Activated CD8-positive, alpha-beta memory T cell treated with anti-CD3 and anti-CD28 coated beads for 1 hour (primary cell): ENCODE measurements at regions not wholly inside any gene's neighbourhood (a gene's known extent, or its start where the extent isn't known, plus 50 kb on each side); places are given as distances from the start of the nearest gene placed in this dataset.

Experiments used
- DNase-seq, 2 donors: peaks; one replicate each; pipeline ENCODE4 v3.0.0-alpha.2; 2020; ENCODE audit warnings: low read depth in 1 of 2; ENCODE audit errors: extremely low read depth in 1 of 2

- no peak for DNase-seq
These were observed 396.6 kb upstream of the DYNLRB2 start for GRCh38 chr16:80144191-80144590.

- DNase-seq = no peak
These were observed 397.9 kb upstream of the DYNLRB2 start for GRCh38 chr16:80142940-80143339.

DNA sequence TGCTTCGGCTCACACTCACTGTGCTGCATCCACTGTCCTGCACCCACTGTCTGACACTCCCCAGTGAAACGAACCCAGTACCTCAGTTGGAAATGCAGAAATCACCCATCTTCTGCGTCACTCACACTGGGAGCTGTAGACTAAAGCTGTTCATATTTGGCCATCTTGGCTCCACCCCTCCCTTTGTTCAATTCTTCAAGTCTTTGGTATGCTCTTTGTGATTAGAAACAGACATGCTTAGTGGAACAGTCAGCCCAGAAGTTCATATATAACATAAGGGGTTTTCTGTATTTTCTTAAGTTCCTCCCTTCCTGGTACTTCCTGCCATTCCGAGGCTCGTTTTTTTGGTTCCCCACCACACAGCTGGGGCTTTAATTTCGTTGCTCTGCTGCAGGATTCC is 398.5 kb upstream of the DYNLRB2 start:
- no peak for DNase-seq

DNA sequence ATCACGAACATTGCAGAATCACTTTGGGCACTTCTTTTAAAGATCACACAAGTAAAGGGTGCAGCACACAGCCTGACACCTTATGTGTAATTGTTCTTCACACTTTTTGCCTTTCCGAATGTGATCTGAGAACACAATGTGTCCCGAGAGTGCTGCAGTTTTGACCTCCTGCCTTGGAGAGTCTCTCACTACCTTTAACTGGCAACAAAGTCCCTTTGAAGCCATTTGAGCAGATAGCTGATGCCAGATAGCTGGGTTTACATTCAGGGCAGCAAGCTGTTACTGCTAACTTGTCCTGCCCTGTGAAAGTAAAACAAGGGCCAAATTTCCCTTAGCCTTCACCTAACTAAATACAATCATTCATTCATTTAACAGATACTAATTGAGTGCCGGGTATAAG is 411.0 kb upstream of the DYNLRB2 start:
- DNase-seq = no peak

DNA sequence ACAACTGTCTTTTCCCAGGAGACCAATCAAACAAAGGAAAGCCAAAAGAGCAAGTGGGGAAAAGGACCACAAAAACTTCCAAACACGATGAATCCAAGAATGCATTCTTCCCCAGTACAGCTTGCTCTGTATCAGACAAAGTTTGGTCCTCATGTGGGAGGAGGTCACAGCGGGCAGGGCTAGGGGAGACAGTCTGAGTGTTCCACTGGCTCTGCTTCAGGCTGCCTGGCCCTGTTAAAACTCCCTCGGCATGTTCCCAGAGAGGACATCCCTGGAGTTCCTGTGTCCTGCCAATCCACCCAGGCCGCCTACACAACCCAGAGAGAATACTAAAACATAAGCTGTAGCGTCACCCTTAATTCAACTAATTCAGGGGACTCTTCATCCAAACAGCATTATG is 415.1 kb upstream of the DYNLRB2 start:
- no peak for DNase-seq

DNA sequence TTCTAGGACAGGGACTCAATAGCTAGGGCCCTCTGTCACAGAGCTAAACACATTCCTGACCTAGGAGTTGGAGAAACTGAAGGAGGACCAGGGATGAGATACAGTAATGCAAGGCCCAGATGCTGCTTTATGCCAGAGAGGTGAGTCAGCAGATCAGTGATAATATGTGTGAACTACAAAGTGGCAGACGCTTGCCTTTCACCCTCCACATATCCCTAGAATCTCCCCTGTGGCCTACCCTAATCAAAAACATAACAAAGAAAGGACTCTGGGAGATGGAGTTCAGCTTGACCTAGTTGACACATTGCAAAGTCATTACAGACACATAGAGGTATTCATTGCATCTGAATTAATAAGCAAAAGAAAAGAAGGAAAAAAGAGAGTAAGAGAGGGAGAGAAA is 417.6 kb upstream of the DYNLRB2 start:
- no peak for DNase-seq

DNA sequence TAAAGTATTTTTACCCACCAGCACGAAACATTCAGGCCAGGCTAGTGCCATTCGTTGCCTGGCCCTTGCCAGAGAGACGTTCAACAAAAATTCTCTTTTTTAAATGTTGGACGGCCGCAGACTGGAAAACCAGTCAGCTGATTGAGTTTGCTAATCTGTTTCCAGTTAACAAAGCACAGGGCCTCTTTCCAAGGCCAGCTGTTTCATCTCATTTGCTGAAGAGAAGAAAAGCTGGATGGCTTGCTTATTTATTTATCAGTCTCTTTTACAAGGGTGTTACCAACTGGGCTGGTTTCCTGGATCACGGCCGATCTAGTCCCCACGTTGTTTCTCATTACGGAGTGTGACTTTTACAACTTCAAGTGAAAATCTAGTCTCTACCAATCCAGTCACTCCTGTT is 418.7 kb upstream of the DYNLRB2 start:
- no peak for DNase-seq

DNA sequence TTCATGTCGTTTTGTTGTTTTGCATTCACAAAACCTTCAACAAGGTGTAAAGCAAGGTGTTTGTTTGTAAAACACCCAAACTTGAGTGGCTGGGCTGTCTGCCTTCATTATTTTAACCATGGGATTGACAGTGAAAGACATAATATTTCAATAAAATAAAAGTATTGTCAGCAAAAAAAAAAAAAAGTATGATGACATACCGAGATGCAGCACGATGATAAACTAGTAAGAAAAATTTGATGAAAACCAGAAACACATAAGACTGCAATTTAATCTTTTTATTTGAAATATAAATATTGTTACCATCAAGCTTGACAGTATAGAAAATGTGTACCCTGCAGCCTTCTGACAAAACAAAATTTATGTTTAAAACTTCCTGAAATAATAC is 419.3 kb upstream of the DYNLRB2 start:
- DNase-seq = no peak

- no peak for DNase-seq
These were observed 419.8 kb upstream of the DYNLRB2 start for GRCh38 chr16:80120899-80121521.

DNA sequence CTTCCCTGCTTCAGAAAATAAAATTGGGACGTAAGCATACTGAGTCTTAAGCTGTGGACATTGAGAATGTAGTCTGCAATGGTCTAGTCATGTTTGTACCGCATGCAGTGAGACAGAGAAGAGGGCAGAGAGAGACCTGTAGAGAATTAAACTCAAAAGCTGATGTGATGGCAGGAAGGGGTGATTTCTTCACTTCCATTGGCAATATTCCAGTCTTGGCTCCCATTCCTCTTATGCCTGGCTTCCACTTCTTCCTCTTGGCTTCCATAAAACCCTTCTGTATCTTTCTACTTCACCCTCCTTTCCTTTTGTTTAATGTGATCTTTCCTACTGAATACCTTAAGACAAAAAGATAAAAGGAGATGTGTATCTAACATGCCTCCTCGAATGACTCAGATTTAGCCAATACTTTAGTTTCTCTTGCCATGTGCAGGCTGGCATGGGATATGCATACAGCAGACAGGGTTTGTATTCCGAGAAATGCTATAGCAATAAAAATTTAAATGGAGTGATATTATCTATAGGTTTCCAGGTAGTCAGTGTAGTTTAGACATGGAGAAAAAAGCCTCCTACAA is 423.1 kb upstream of the DYNLRB2 start:
- no peak for DNase-seq

DNA sequence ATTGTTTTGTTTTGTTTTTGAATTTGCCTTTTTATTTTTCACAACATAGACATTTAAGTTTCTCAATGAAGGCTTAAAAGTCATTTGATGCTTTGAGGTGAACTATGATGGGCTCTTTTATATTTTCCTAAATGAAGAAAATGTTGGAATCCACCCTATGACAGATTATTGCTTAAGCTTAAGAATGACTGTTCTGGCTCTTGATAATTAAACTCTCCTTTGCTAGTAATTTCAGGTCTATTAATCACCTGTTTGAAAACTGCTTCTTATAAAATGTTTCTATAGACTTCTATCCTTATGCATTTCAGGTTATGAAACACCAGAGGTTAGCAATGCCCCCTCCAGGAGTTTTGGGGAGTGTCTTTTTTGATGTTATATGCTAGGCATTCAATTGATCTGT is 424.1 kb upstream of the DYNLRB2 start:
- DNase-seq = no peak

- DNase-seq = no peak
These were observed 426.1 kb upstream of the DYNLRB2 start for GRCh38 chr16:80114699-80115098.

DNA sequence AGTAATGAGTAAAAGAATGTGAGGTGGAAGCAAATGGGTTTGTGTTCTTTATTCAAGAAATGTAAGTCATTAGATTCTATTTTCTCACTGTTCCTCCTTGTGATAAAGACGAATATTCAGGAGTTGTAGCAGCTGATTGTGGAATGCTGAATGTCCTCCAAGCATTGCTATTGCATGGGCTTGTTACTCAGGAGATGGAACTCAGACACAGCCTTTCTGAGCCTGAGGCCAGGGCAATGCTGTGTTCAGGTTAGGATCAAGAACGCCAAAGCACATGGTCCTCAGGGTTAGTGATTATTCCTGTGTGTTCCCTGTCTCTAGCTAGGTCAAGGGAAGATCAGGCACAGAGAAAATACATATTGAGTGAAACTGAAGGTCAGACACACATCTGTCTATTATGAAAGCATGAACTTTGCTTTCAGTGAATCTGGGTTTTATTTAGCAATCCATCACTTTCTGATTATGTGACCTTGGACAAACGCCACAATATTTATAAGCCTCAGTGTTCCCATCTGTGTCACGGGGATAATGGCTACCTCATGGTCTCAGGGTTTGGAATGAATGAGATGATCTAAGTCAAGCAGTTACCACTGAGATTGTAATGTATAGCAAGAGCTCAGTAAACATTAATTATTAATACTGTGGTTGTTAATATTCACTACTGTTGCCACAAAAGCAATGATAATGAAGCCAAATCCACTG is 426.8 kb upstream of the DYNLRB2 start:
- no peak for DNase-seq

DNA sequence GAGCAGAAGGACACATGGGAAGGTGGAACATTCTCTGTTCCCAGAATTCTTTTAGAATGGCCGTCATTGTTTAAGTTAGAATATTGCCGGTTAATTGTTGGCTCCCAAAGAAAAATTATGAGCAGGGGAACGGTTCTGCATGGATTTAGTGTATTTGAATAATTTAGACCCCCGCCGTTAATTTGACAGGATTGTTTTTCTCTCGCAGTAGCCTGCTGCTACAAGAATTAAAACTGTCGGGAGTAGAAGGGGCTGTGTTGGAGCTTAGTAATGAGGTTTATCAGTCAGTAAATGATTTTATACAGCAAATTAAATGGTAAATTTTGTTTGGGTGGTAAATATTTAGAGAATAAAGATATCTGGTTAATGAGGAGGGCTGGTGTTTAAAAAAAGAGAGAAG is 431.2 kb upstream of the DYNLRB2 start:
- DNase-seq = no peak

GRCh38 chr16:80107900-80108299 is 432.9 kb upstream of the DYNLRB2 start:
- DNase-seq = no peak

DNA sequence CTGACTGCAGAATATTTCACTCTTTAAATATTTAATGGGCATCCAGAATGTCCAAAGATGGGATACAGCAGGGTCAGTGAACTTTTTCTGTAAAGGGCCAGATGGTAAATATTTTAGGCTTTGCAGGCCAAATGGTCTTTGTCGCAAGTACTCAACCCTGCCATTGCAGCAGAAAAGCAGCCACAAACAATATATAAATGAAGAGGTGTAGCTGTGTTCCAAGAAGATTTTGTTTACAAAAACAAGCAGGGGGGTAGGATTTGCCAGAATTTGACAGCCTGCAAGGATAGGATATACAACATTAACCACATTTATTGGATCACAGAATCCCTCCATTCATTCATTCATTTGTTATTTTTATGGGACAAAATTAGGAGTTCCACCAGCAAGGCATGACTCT is 435.0 kb upstream of the DYNLRB2 start:
- DNase-seq = no peak

GRCh38 chr16:80105160-80105559 is 435.6 kb upstream of the DYNLRB2 start:
- no peak for DNase-seq

DNA sequence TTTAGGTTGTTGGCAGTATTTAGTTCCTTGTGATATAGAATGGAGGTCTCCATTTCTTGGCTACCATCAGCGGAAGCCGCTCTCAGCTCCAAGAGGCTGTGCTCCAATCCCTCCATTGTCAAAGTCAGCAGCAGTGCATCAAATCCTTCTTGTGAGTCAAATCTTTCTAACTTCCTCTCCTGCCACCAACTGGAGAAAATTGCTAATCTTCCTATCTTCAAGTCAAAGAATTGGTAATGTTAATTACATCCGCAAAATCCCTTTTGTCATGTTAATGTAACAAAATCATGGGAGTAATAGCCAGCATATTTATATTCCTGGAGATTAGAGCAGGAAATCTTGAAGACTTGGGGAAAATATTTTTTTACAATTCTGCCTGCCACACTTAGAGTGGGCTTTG is 436.4 kb upstream of the DYNLRB2 start:
- no peak for DNase-seq

DNA sequence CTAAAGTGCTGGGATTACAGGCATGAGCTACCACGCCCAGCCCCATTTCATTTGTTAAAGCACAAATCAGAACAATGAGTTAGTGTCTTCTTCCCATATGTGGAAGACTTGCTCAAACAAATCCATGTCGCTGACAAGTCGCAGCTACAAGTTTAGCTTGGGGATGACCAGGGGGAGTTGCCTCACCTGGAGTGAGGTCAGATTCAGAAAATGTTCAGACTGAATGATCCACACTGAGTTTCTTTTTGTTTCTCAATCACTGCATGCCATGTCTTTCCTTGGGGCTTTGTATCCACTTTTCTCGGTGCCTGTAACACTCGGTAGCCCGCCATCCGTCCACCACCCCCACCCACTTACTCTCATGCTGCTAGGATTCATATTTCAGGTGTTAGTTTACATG is 437.3 kb upstream of the DYNLRB2 start:
- no peak for DNase-seq

DNA sequence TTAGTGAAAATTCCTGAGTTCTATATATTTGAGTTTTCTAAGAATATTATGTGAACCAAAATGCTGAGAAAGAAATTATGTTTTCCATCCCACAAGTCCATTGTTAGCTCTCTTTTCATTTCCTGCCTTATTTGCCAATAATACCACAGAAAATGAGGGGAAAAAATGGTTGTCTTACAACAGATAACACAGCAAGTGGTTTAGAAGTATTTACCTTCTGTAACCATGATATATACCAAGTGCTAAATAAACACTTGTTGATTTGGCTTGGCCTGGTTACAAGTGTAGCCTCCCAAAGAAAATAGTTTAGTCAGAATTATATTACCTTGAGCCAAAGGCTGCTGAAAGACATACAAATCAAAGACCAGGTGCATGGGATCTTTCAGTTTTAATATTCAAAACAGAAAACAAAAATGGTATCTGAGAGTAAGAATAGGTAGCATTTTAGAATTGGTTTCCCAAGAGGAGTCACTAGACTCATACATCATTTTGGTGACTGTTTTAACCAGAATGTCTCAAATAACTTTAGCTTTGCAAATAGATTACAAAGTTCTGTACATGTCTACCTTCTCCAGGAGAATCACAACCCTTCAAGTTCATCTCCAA is 439.8 kb upstream of the DYNLRB2 start:
- DNase-seq = no peak

DNA sequence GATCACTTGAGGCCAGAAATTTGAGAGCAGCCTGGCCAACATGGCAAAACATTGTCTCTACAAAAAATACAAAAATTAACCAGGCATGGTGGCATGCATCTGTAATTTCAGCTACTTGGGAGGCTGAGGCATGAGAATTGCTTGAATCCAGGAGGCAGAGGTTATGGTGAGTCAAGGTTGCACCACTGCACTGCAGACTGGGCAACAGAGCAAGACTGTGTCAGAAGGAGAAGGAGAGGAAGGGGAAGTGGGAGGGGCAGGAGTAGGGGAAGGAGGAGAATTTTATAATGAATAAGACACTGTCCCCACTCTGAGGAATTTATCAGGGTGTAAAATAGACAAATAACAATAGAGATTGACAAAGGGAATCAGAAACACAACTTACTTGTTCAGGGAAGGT is 440.6 kb upstream of the DYNLRB2 start:
- DNase-seq = no peak

GRCh38 chr16:80097098-80097497 is 443.7 kb upstream of the DYNLRB2 start:
- DNase-seq = no peak
